Activated CD4-positive, alpha-beta T cell treated with anti-CD3 and anti-CD28 coated beads, Interleukin-2, amount 10 ng/mL, durations not matched to agents 24 days and 14 days (primary cell): ENCODE measurements at regions not wholly inside any gene's neighbourhood (a gene's known extent, or its start where the extent isn't known, plus 50 kb on each side); places are given as distances from the start of the nearest gene placed in this dataset.
A peak's percentile ranks its signal among the peaks of the same experiment; 100 is the strongest.
"Not testable (repeated sequence)": the region's sequence is repeated elsewhere in the genome, so short reads cannot be mapped to it uniquely, and the experiment has no call there.

Source experiments
- DNase-seq: peaks from one replicate; pipeline ENCODE4 v3.0.0; 2022
- H3K27ac Mint-ChIP-seq: one replicate; pipeline ENCODE4 v1.8.0; 2022; ENCODE audit warnings: mild to moderate bottlenecking, mixed read lengths
- H3K27me3 Mint-ChIP-seq: one replicate; pipeline ENCODE4 v1.8.0; 2022; ENCODE audit warnings: mixed read lengths
- H3K36me3 Mint-ChIP-seq: one replicate; pipeline ENCODE4 v1.8.0; 2022; ENCODE audit warnings: low read depth, mild to moderate bottlenecking, mixed read lengths
- H3K4me1 Mint-ChIP-seq: one replicate; pipeline ENCODE4 v1.8.0; 2021; ENCODE audit warnings: mixed read lengths
- H3K4me3 Mint-ChIP-seq: one replicate; pipeline ENCODE4 v1.8.0; 2022; ENCODE audit warnings: mild to moderate bottlenecking, moderate library complexity, mixed read lengths
- H3K9me3 Mint-ChIP-seq: one replicate; pipeline ENCODE4 v1.8.0; 2021; ENCODE audit warnings: mixed read lengths
- intact Hi-C: fragments of 100-400 bp; cut with micrococcal nuclease; formaldehyde crosslinking; loops from one replicate; pipeline ENCODE4 v1.15.1; 2023

DNA sequence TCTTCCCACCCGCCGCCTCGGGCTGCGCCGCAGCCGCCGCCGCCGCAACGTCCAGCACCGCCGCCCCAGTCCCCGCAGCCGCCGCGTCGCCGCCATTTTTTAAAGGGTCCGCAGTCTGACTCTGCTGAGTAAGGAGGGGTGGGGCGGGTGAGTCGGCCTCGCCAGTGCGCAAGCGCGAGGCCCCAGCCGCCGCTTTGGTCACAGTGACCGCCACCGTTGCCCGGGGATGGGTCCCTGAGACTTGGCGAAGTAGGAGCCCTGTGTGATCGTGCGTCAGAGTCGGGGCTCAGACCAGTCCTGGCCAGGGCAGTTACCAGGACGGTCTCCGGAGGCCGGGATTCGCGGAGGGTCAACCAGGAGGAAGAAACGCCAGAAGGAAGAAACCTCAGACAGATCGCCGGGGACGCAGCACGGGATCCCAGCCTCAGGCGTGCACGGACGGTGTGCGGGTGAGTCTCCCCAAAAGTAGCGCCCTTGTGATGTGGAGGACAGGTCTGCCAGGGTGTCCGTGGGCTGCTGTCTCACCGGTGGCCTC, 1414.2 kb upstream of the PCDH10 start:
- H3K36me3 Mint-ChIP-seq, H3K9me3 Mint-ChIP-seq, intact Hi-C loops, H3K4me1 Mint-ChIP-seq, DNase-seq, H3K27ac Mint-ChIP-seq, H3K27me3 Mint-ChIP-seq, H3K4me3 Mint-ChIP-seq: not testable (repeated sequence)

DNA sequence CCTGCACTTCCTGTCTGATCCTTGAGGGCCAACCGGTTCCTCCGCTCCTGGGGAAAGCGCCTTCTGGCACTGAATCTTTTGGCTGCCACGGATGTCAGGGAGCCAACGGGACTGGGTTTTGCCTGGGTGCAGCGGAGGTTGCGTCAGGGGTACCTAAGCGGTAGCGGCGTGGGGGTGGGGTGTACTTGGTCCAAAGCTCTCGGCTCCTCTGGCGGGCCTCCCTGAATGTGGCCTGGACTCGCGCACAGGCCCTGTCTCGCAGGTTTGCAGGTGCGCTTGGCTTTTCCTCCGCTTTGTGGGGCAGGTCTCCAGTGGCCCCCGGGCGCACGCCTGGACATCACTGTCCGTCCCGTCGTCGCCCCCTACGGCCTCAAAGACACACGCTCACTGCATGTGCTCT, 1410.1 kb upstream of the PCDH10 start:
- H3K27me3 Mint-ChIP-seq, H3K9me3 Mint-ChIP-seq, DNase-seq, H3K4me3 Mint-ChIP-seq, intact Hi-C loops, H3K4me1 Mint-ChIP-seq, H3K36me3 Mint-ChIP-seq, H3K27ac Mint-ChIP-seq: not testable (repeated sequence)

DNA sequence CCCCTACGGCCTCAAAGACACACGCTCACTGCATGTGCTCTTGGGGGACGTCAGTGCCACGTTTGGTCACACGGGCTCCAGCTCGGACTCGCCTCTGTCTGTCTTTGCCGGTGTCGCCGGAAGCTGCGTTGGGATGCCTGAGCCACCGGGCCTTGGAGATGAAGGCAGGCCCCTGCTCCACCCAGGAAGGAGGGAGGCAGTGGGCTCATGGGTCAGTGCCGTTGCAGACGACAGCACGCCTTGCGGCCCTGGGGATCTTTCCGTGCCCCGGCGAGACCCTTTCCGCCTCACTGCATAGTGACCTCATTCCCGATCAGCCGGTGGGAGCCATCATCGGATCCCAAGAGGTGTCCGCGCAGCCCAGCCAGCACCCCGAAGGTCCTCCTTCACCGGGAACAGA, 1407.3 kb upstream of the PCDH10 start:
- intact Hi-C loops, H3K36me3 Mint-ChIP-seq, DNase-seq, H3K27ac Mint-ChIP-seq, H3K9me3 Mint-ChIP-seq, H3K4me3 Mint-ChIP-seq, H3K27me3 Mint-ChIP-seq, H3K4me1 Mint-ChIP-seq: not testable (repeated sequence)

DNA sequence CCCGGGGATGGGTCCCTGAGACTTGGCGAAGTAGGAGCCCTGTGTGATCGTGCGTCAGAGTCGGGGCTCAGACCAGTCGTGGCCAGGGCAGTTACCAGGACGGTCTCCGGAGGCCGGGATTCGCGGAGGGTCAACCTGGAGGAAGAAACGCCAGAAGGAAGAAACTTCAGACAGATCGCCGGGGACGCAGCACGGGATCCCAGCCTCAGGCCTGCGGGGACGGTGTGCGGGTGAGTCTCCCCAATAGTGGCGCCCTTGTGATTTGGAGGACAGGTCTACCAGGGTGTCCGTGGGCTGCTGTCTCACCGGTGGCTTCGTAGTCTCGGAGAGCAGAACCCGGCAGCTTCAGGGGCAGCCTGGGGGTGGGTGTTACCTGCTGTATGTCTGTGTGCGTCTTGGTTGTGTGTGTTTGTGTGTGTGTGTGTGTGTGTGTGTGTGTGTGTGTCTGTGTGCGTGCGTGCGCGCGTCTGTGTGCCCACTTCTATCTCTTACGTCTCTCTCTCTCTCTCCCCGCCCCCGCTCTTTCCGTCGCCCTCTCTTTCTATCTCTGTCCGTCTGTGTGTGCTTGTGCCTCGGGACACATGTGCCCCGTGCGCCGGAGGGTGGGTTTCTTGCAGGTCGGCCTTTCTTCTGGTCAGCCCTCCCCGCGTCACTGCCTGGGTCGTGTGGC, 1406.4 kb upstream of the PCDH10 start:
- H3K4me3 Mint-ChIP-seq, H3K4me1 Mint-ChIP-seq, DNase-seq, H3K36me3 Mint-ChIP-seq, H3K27ac Mint-ChIP-seq, H3K9me3 Mint-ChIP-seq, H3K27me3 Mint-ChIP-seq, intact Hi-C loops: not testable (repeated sequence)

DNA sequence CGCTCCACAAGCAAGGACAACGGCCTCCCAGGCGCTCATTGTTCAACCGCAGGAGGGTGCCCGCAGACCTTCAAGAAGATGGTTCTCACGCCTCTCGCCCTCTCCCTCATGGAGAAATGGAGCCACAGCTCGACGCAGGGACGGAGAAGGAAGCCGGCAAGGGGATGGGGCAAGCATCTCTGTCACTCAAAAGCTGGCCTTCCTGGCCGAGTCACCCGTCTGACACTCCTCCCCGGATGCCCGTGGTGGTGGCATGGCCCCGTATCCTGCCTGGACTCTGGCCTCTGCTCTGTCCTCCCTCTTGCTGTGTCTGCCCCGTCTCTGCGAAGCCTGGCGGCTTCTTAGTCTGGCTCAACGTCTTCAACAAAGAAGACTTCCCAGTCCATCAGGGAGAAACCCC, 1405.7 kb upstream of the PCDH10 start:
- H3K27me3 Mint-ChIP-seq, H3K36me3 Mint-ChIP-seq, H3K4me1 Mint-ChIP-seq, intact Hi-C loops, DNase-seq, H3K27ac Mint-ChIP-seq, H3K4me3 Mint-ChIP-seq, H3K9me3 Mint-ChIP-seq: not testable (repeated sequence)

DNA sequence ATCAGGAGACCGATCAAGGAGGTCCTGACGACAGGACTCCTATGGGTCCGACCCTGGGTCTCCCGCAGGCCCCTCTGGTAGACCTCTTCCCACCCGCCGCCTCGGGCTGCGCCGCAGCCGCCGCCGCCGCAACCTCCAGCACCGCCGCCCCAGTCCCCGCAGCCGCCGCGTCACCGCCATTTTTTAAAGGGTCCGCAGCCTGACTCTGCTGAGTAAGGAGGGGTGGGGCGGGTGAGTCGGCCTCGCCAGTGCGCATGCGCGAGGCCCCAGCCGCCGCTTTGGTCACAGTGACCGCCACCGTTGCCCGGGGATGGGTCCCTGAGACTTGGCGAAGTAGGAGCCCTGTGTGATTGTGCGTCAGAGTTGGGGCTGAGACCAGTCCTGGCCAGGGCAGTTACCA, 1401.9 kb upstream of the PCDH10 start:
- H3K4me1 Mint-ChIP-seq, intact Hi-C loops, H3K4me3 Mint-ChIP-seq, H3K9me3 Mint-ChIP-seq, DNase-seq, H3K27ac Mint-ChIP-seq, H3K27me3 Mint-ChIP-seq, H3K36me3 Mint-ChIP-seq: not testable (repeated sequence)

DNA sequence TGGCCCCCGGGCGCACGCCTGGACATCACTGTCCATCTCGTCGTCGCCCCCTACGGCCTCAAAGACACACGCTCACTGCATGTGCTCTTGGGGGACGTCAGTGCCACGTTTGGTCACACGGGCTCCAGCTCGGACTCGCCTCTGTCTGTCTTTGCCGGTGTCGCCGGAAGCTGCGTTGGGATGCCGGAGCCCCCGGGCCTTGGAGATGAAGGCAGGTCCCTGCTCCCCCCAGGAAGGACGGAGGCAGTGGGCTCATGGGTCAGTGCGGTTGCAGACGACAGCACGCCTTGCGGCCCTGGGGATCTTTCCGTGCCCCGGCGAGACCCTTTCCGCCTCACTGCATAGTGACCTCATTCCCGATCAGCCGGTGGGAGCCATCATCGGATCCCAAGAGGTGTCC, 1399.9 kb upstream of the PCDH10 start:
- H3K9me3 Mint-ChIP-seq, DNase-seq, H3K36me3 Mint-ChIP-seq, H3K27ac Mint-ChIP-seq, intact Hi-C loops, H3K4me1 Mint-ChIP-seq, H3K4me3 Mint-ChIP-seq, H3K27me3 Mint-ChIP-seq: not testable (repeated sequence)

DNA sequence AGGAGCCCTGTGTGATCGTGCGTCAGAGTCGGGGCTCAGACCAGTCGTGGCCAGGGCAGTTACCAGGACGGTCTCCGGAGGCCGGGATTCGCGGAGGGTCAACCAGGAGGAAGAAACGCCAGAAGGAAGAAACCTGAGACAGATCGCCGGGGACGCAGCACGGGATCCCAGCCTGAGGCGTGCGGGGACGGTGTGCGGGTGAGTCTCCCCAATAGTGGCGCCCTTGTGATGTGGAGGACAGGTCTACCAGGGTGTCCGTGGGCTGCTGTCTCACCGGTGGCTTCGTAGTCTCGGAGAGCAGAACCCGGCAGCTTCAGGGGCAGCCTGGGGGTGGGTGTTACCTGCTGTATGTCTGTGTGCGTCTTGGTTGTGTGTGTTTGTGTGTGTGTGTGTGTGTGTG, 1399.1 kb upstream of the PCDH10 start:
- H3K36me3 Mint-ChIP-seq, H3K4me1 Mint-ChIP-seq, H3K9me3 Mint-ChIP-seq, H3K27me3 Mint-ChIP-seq, H3K4me3 Mint-ChIP-seq, intact Hi-C loops, DNase-seq, H3K27ac Mint-ChIP-seq: not testable (repeated sequence)

DNA sequence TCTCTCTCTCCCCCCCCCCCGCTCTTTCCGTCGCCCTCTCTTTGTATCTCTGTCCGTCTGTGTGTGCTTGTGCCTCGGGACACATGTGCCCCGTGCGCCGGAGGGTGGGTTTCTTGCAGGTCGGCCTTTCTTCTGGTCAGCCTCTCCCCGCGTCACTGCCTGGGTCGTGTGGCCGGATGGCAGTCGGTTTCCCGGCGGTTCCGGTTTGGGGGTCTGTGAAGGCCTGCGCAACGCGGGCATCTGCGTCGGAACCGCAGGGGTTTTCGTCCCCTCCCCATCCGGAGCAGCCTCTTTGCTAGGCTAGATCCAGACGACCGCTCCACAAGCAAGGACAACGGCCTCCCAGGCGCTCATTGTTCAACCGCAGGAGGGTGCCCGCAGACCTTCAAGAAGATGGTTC, 1398.6 kb upstream of the PCDH10 start:
- H3K36me3 Mint-ChIP-seq, H3K4me3 Mint-ChIP-seq, H3K27ac Mint-ChIP-seq, H3K4me1 Mint-ChIP-seq, intact Hi-C loops, H3K27me3 Mint-ChIP-seq, H3K9me3 Mint-ChIP-seq: not testable (repeated sequence)
- peak; percentile 63 for DNase-seq

DNA sequence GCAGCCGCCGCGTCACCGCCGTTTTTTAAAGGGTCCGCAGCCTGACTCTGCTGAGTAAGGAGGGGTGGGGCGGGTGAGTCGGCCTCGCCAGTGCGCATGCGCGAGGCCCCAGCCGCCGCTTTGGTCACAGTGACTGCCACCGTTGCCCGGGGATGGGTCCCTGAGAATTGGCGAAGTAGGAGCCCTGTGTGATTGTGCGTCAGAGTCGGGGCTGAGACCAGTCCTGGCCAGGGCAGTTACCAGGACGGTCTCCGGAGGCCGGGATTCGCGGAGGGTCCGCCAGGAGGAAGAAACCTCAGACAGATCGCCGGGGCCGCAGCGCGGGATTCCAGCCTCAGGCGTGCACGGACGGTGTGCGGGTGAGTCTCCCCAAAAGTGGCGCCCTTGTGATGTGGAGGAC, 1386.9 kb upstream of the PCDH10 start:
- H3K27ac Mint-ChIP-seq, H3K4me1 Mint-ChIP-seq, H3K36me3 Mint-ChIP-seq, DNase-seq, H3K9me3 Mint-ChIP-seq, H3K4me3 Mint-ChIP-seq, H3K27me3 Mint-ChIP-seq, intact Hi-C loops: not testable (repeated sequence)

DNA sequence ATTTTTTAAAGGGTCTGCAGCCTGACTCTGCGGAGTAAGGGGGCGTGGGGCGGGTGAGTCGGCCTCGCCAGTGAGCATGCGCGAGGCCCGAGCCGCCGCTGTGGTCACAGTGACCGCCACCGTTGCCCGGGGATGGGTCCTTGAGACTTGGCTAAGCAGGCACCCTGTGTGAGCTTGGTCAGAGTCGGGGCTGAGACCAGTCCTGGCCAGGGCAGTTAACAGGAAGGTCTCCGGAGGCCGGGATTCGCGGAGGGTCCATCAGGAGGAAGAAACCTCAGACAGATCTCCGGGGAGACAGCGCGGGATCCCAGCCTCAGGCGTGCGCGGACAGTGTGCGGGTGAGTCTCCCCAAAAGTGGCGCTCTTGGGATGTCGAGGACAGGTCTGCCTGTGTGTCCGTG, 1384.4 kb upstream of the PCDH10 start:
- intact Hi-C loops: no loop called here
- H3K9me3 Mint-ChIP-seq: no peaks in the 10 kb centered on the region
- no peak overlapping the region for H3K4me3 Mint-ChIP-seq
- DNase-seq: no peak
- no peaks in the 10 kb centered on the region for H3K36me3 Mint-ChIP-seq
- H3K27ac Mint-ChIP-seq: no peak overlapping the region
- no peaks in the 10 kb centered on the region for H3K4me1 Mint-ChIP-seq
- no peaks in the 10 kb centered on the region for H3K27me3 Mint-ChIP-seq

DNA sequence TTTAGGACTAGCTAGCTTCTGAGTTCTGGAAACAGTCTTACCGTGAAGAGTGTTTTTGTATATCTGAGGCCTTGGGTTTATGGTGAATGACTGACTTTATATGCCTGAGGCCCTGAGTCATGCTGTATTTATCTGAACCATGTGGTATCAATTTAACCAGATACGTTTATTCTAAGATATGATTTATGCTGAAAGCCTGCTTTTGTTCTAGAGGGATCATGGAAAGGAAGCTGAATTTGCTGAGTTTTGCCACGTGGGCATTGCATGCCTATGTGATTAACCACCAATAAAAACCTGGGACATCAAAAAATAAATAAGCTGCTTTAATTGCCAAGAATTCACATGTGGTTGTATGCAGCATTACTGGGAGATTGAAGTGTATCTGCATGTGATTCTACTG, 1374.7 kb upstream of the PCDH10 start:
- H3K9me3 Mint-ChIP-seq, H3K27me3 Mint-ChIP-seq, H3K36me3 Mint-ChIP-seq, intact Hi-C loops, H3K27ac Mint-ChIP-seq, H3K4me1 Mint-ChIP-seq, H3K4me3 Mint-ChIP-seq, DNase-seq: not testable (repeated sequence)

DNA sequence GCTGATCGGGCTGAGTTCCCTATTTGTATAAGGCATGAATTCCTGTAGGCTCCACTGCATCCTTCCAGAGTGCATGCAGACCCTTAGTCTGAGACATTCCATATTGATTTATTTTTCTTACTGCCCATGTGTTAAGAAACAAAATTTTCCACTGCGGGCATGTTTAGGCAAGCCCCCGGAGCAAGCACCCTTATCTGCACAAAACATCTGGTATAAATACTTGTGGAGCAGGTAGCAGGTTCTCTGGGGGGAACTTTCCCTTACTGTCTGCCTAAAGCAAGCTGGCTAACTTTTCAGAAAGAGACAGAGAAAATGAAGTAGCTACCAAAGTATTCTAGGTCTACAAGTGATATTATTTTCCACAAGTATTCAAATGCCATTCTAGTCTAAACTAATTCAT, 1338.5 kb upstream of the PCDH10 start:
- H3K9me3 Mint-ChIP-seq, H3K36me3 Mint-ChIP-seq, H3K4me1 Mint-ChIP-seq, intact Hi-C loops, DNase-seq, H3K27me3 Mint-ChIP-seq, H3K27ac Mint-ChIP-seq, H3K4me3 Mint-ChIP-seq: not testable (repeated sequence)
